PFSK-1 (cell line): ENCODE measurements at regions not wholly inside any gene's neighbourhood (a gene's known extent, or its start where the extent isn't known, plus 50 kb on each side); places are given as distances from the start of the nearest gene placed in this dataset.

ENCODE experiments used
- POLR2AphosphoS5 ChIP-seq: IDR thresholded peaks from 2 replicates; pipeline ENCODE4 v1.6.1; 2012; ENCODE audit warnings: low read depth, mild to moderate bottlenecking, control low read depth, low read length, moderate library complexity
- REST ChIP-seq, 2 experiments: IDR thresholded peaks; 2 replicates each; pipeline versions ENCODE4 v1.6.1 to v1.8.0; 2011 to 2012; ENCODE audit warnings: low read depth in 2 of 2, low read length in 2 of 2, control low read depth in 1 of 2, inconsistent platforms in 1 of 2, mild to moderate bottlenecking in 1 of 2, moderate library complexity in 1 of 2; ENCODE audit not compliant: insufficient read depth in 1 of 2

GRCh38 chr9:7546261-7546660, 253.3 kb downstream of the DMAC1 start:
- TF ChIP-seq POLR2AphosphoS5 (no peak), REST (IDR thresholded peaks at IDR 0.05; ENCODE audit: insufficient read depth in 1 of 2, low read depth in 2 of 2, low read length in 2 of 2) (no peak)
